K562 (cell line): ENCODE measurements at regions not wholly inside any gene's neighbourhood (a gene's known extent, or its start where the extent isn't known, plus 50 kb on each side); places are given as distances from the start of the nearest gene placed in this dataset.

ENCODE experiments used
- ATAC-seq: fragments of 200-7000 bp; cut with Tn5 transposase; 3 replicates; pipeline ENCODE4 v1.9.1; 2020; ENCODE audit warnings: moderate library complexity
- BruUV-seq: library from RNA; stranded (reverse); fragments of 400-500 nt; replicated peaks from 2 replicates; lab custom pipeline; 2021; lab: Mats Ljungman, UMichigan
- CTCF ChIA-PET: fragments of 300-600 bp; formaldehyde crosslinking; extraction: SDS; loops from one replicate; lab custom pipeline; 2021; ENCODE audit warnings: low intra/inter-chr PET ratio; lab: Yijun Ruan, JAX
- POLR2A ChIA-PET: fragments of 300-600, 350-650 bp; sonication (Branson Sonifier 250); formaldehyde crosslinking; extraction: SDS; loops from one replicate; lab custom pipeline; 2021; ENCODE audit warnings: antibody characterized with exemption, inconsistent platforms; lab: Yijun Ruan, JAX
- DNase-seq, 4 experiments: peaks; one replicate each; pipeline versions ENCODE4 v3.0.0 to v3.0.0-alpha.2; 2011 to 2018; ENCODE audit warnings: low spot score in 3 of 4, mixed read lengths in 3 of 4; ENCODE audit errors: extremely low read depth in 1 of 4
- FAIRE-seq: peaks from 2 replicates; lab custom pipeline; 2011; peaks lifted over from hg19 to GRCh38; lab: Jason Lieb, UNC
- H2AFZ ChIP-seq: 2 replicates; pipeline ENCODE4 v1.6.0; 2011; ENCODE audit warnings: low read depth, low read length, control low read depth, inconsistent platforms
- H3K27ac ChIP-seq: fragments of 200-600 bp; 3 replicates; pipeline ENCODE4 v1.8.0; 2011; ENCODE audit warnings: low read depth, mild to moderate bottlenecking, control low read depth, inconsistent platforms, low read length, moderate library complexity, mixed read lengths; ENCODE audit errors: extremely low read depth
- H3K27me3 ChIP-seq, 2 experiments: fragments of 300-600 bp in 1 of 2; 2 replicates in 1 of 2; 3 replicates in 1 of 2; pipeline versions ENCODE4 v1.6.0 to v1.8.0; 2011; ENCODE audit warnings: inconsistent platforms in 2 of 2, low read length in 2 of 2, mild to moderate bottlenecking in 1 of 2, mixed read lengths in 1 of 2, moderate library complexity in 1 of 2; ENCODE audit not compliant: control insufficient read depth in 2 of 2, insufficient read depth in 2 of 2
- H3K36me3 ChIP-seq: fragments of 300-600 bp; 3 replicates; pipeline ENCODE4 v1.8.0; 2011; ENCODE audit warnings: mild to moderate bottlenecking, low read length, inconsistent platforms; ENCODE audit not compliant: control insufficient read depth, insufficient read depth
- H3K4me1 ChIP-seq, 2 experiments: fragments of 200-600 bp in 1 of 2; replicated peaks in 1 of 2; 2 replicates in 1 of 2; 3 replicates in 1 of 2; pipeline versions ENCODE4 v1.5.1 to v1.8.0; 2011; ENCODE audit warnings: inconsistent platforms in 2 of 2, low read length in 2 of 2, mild to moderate bottlenecking in 1 of 2, mixed read lengths in 1 of 2, moderate library complexity in 1 of 2; ENCODE audit not compliant: control insufficient read depth in 2 of 2, insufficient read depth in 2 of 2
- H3K4me2 ChIP-seq: 2 replicates; pipeline ENCODE4 v1.6.1; 2011; ENCODE audit warnings: low read length, control low read depth, inconsistent platforms, mixed read lengths; ENCODE audit not compliant: insufficient read depth
- H3K4me3 ChIP-seq: fragments of 200-600 bp; sonication (generic), shearing (Covaris generic); 2 replicates; pipeline ENCODE4 v1.5.1; 2016; ENCODE audit warnings: control low read depth, inconsistent platforms
- H3K79me2 ChIP-seq: fragments of 200-600 bp; 3 replicates; pipeline ENCODE4 v1.8.0; 2011; ENCODE audit warnings: low read length, inconsistent platforms; ENCODE audit not compliant: control insufficient read depth, insufficient read depth
- H3K9ac ChIP-seq, 2 experiments: 2 replicates each; pipeline versions ENCODE4 v1.6.0 to v1.6.1; 2011; ENCODE audit warnings: low read depth in 2 of 2, low read length in 2 of 2, control low read depth in 1 of 2, inconsistent platforms in 1 of 2, mild to moderate bottlenecking in 1 of 2, mixed read lengths in 1 of 2; ENCODE audit not compliant: insufficient read depth in 1 of 2
- H3K9me1 ChIP-seq: one replicate; pipeline ENCODE4 v1.6.0; 2011; ENCODE audit warnings: inconsistent platforms, mild to moderate bottlenecking, low read length, moderate library complexity; ENCODE audit not compliant: control insufficient read depth, insufficient read depth
- H3K9me3 ChIP-seq: replicated peaks from 2 replicates; pipeline ENCODE4 v1.5.1; 2011; ENCODE audit warnings: low read depth, low read length, inconsistent platforms; ENCODE audit not compliant: control insufficient read depth, insufficient read depth
- H4K20me1 ChIP-seq: replicated peaks from 2 replicates; pipeline ENCODE4 v1.6.1; 2011; ENCODE audit warnings: low read length, inconsistent platforms, mixed read lengths; ENCODE audit not compliant: control insufficient read depth, insufficient read depth
- ARID1B ChIP-seq: fragments of 450-650 bp; IDR thresholded peaks from 2 replicates; pipeline ENCODE4 v1.6.1; 2016; ENCODE audit warnings: antibody characterized with exemption, mild to moderate bottlenecking, inconsistent platforms
- CBFA2T3 ChIP-seq: fragments of 450-650 bp; IDR thresholded peaks from 2 replicates; pipeline ENCODE4 v1.6.1; 2017
- CREB3 ChIP-seq: fragments of 450-650 bp; conservative IDR thresholded peaks from 2 replicates; pipeline ENCODE4 v1.6.1; 2016; ENCODE audit warnings: missing genetic modification characterization, low read depth, mild to moderate bottlenecking, missing compliant biosample characterization, moderate library complexity
- DNMT1 ChIP-seq: fragments of 450-650 bp; IDR thresholded peaks from 2 replicates; pipeline ENCODE4 v1.6.1; 2016; ENCODE audit warnings: antibody characterized with exemption, mild to moderate bottlenecking
- HNRNPK ChIP-seq: fragments of 200-400 bp; formaldehyde crosslinking; IDR thresholded peaks from one replicate; pipeline ENCODE4 v1.6.1; 2018; ENCODE audit warnings: mild to moderate bottlenecking, low read depth, low read length; ENCODE audit not compliant: poor library complexity, severe bottlenecking
- TFAM ChIP-seq: fragments of 250-450 bp; sonication (Bioruptor Pico); conservative IDR thresholded peaks from 2 replicates; pipeline ENCODE4 v1.5.0; 2021; ENCODE audit warnings: mild to moderate bottlenecking, moderate library complexity
- ZBTB26 ChIP-seq: fragments of 450-650 bp; formaldehyde crosslinking; IDR thresholded peaks from 2 replicates; pipeline ENCODE4 v1.4.0; 2022; ENCODE audit warnings: missing genetic modification characterization
- ZNF639 ChIP-seq, 2 experiments: fragments of 200-800 bp in 1 of 2; sonication (Bioruptor generic) in 1 of 2; sonication (generic) in 1 of 2; formaldehyde crosslinking in 1 of 2; IDR thresholded peaks in 1 of 2; conservative IDR thresholded peaks in 1 of 2; 2 replicates each; pipeline versions ENCODE4 v1.5.0 to v1.6.1; 2016 to 2020; ENCODE audit warnings: missing compliant biosample characterization in 1 of 2, missing genetic modification characterization in 1 of 2, missing genetic modification reagents in 1 of 2
- WGBS: fragments of 100-300 bp; shearing (Covaris generic); methylation state at CpG from one replicate; pipeline ENCODE4 v1.1.6; 2016; ENCODE audit warnings: low coverage, mixed read lengths; ENCODE audit not compliant: insufficient coverage; ENCODE audit errors: missing lambda C conversion rate; 5-methylcytosine and 5-hydroxymethylcytosine counted together
- in situ Hi-C: fragments of 300-500 bp; cut with MboI; formaldehyde crosslinking; loops from 4 replicates; pipeline ENCODE4 v1.15.0; 2018; ENCODE audit warnings: inconsistent platforms, mixed read lengths
- intact Hi-C: fragments of 100-400 bp; cut with micrococcal nuclease; formaldehyde crosslinking; loops from 2 replicates; pipeline ENCODE4 v1.14.2; 2022
- TF ChIP-seq, protein P1 (sequence below): fragments of 250-450 bp; sonication (Bioruptor Pico); IDR thresholded peaks from 2 replicates; pipeline ENCODE4 v1.4.0; 2020; ENCODE audit warnings: mild to moderate bottlenecking, moderate library complexity, borderline replicate concordance
- TF ChIP-seq, protein P2 (sequence below): fragments of 150-350 bp; IDR thresholded peaks from 2 replicates; pipeline ENCODE4 v1.6.1; 2014; ENCODE audit warnings: low read depth, mild to moderate bottlenecking, low read length, borderline replicate concordance

DNA sequence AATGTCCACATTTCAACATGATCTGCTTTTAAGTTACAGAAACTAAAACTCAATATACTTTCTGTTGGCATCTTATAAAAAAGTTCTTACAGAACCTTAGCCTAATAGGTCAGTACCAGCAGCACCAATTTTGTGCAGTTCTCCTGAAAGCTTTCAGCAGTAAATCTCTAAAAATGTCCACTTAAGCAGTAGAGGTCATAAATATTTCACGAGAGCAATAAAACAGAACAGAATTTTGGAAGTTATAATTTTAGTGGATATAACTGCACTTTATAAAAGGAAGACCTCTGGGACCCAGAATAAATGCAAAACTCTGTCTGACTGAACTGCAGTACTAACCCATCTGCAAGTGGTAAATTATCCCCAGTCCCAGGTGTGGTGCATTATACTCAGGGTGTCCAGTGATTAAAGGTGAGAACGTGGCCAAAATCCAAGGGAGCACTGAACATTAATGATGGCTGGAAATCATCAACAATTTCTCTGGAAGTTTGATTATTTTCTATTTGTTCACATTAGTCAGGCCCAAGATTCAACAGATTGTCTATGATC lies 172.6 kb upstream of the RSPO3 start (continued):
- TF ChIP-seq, protein P1, sequence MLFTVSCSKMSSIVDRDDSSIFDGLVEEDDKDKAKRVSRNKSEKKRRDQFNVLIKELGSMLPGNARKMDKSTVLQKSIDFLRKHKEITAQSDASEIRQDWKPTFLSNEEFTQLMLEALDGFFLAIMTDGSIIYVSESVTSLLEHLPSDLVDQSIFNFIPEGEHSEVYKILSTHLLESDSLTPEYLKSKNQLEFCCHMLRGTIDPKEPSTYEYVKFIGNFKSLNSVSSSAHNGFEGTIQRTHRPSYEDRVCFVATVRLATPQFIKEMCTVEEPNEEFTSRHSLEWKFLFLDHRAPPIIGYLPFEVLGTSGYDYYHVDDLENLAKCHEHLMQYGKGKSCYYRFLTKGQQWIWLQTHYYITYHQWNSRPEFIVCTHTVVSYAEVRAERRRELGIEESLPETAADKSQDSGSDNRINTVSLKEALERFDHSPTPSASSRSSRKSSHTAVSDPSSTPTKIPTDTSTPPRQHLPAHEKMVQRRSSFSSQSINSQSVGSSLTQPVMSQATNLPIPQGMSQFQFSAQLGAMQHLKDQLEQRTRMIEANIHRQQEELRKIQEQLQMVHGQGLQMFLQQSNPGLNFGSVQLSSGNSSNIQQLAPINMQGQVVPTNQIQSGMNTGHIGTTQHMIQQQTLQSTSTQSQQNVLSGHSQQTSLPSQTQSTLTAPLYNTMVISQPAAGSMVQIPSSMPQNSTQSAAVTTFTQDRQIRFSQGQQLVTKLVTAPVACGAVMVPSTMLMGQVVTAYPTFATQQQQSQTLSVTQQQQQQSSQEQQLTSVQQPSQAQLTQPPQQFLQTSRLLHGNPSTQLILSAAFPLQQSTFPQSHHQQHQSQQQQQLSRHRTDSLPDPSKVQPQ (CRISPR knock-in tag): no peak
- TF ChIP-seq HNRNPK: no peak
- TF ChIP-seq, protein P2, sequence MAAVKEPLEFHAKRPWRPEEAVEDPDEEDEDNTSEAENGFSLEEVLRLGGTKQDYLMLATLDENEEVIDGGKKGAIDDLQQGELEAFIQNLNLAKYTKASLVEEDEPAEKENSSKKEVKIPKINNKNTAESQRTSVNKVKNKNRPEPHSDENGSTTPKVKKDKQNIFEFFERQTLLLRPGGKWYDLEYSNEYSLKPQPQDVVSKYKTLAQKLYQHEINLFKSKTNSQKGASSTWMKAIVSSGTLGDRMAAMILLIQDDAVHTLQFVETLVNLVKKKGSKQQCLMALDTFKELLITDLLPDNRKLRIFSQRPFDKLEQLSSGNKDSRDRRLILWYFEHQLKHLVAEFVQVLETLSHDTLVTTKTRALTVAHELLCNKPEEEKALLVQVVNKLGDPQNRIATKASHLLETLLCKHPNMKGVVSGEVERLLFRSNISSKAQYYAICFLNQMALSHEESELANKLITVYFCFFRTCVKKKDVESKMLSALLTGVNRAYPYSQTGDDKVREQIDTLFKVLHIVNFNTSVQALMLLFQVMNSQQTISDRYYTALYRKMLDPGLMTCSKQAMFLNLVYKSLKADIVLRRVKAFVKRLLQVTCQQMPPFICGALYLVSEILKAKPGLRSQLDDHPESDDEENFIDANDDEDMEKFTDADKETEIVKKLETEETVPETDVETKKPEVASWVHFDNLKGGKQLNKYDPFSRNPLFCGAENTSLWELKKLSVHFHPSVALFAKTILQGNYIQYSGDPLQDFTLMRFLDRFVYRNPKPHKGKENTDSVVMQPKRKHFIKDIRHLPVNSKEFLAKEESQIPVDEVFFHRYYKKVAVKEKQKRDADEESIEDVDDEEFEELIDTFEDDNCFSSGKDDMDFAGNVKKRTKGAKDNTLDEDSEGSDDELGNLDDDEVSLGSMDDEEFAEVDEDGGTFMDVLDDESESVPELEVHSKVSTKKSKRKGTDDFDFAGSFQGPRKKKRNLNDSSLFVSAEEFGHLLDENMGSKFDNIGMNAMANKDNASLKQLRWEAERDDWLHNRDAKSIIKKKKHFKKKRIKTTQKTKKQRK: no peak

- no peak for FAIRE-seq
- no peak overlapping the region for H2AFZ ChIP-seq
- no peaks in the 10 kb centered on the region for H3K9me1 ChIP-seq
- H3K4me2 ChIP-seq: no peak overlapping the region
- H3K9ac ChIP-seq: no peak overlapping the region
- H3K79me2 ChIP-seq: no peaks in the 10 kb centered on the region
- ChIA-PET POLR2A (no interaction called here), CTCF (no interaction called here)
- no peaks in the 10 kb centered on the region for H3K27me3 ChIP-seq
- no peaks in the 10 kb centered on the region for H4K20me1 ChIP-seq
- WGBS: 2% methylated on average over 4 of the region's 4 CpGs
- DNase-seq: no peak
- H3K4me1 ChIP-seq: no peaks in the 10 kb centered on the region
- no TSS peak for BruUV-seq
- ATAC-seq: no peak
- no peaks in the 10 kb centered on the region for H3K9me3 ChIP-seq
- H3K27ac ChIP-seq: no peak overlapping the region
- no peaks in the 10 kb centered on the region for H3K36me3 ChIP-seq
- H3K4me3 ChIP-seq: no peak overlapping the region
- in situ Hi-C loops: no loop called here
- intact Hi-C loops: no loop called here
- TF ChIP-seq CBFA2T3: no peak
- no peak for TF ChIP-seq ARID1B
- TF ChIP-seq ZBTB26: no peak
- no peak for TF ChIP-seq CREB3 (tag)
- TF ChIP-seq TFAM (CRISPR knock-in tag): no peak
- no peak for TF ChIP-seq DNMT1
- no peak for TF ChIP-seq ZNF639 (CRISPR knock-in tag; conservative IDR thresholded peaks at IDR 0.05 in 1 of 2, IDR thresholded peaks at IDR 0.05 in 1 of 2)
These were observed 171.4 kb upstream of the RSPO3 start for GRCh38 chr6:126947070-126947469.
